ENCODE measurements at regions not wholly inside any gene's neighbourhood (a gene's known extent, or its start where the extent isn't known, plus 50 kb on each side); places are given as distances from the start of the nearest gene placed in this dataset.

DNA sequence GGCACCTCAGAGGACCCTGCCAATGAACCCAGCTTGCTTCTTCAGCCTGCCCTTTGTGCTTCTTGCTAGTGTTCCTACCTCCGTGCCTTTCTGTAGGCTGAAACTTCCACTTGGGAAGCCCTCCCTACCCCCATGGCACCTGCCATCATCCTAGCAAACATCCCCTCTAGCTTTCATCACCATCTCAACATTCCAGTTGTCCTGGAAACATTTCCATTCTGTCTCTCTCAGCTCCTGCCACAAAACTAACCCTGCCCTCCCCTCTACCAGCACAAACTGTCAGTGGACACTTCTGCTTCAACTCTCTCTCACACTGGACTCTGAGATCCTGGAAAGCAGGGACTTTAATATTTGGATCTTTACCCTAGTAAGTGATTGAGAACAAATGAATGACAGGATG lies 525.8 kb upstream of the TENM4 start (continued):
- no peak for TF ChIP-seq HDAC2 (IDR thresholded peaks at IDR 0.05; ENCODE audit: borderline replicate concordance in 1 of 2, low read depth in 2 of 2, low read length in 2 of 2)
- no peak for TF ChIP-seq BCL11A (IDR thresholded peaks at IDR 0.05; ENCODE audit: low read depth in 2 of 2, low read length in 2 of 2)
- TF ChIP-seq CBX5 (IDR thresholded peaks at IDR 0.05; ENCODE audit: low read depth, low read length) = no peak
- no peak for TF ChIP-seq TBP (IDR thresholded peaks at IDR 0.05; ENCODE audit: low read depth, low read length)
- no peak for TF ChIP-seq NRF1 (IDR thresholded peaks at IDR 0.05; ENCODE audit: low read depth, low read length)
- TF ChIP-seq CEBPB (IDR thresholded peaks at IDR 0.05; ENCODE audit: low read depth, low read length) = no peak
- TF ChIP-seq KDM5A (IDR thresholded peaks at IDR 0.05; ENCODE audit: low read length) = no peak
- no peak for TF ChIP-seq SRF (IDR thresholded peaks at IDR 0.05; ENCODE audit: low read depth, low read length)

Measured in H1 (cell line).